Esophagus muscularis mucosa (tissue), 4 donors: ENCODE measurements at regions not wholly inside any gene's neighbourhood (a gene's known extent, or its start where the extent isn't known, plus 50 kb on each side); places are given as distances from the start of the nearest gene placed in this dataset.

ENCODE experiments used
- EP300 ChIP-seq: sonication (generic); formaldehyde crosslinking; IDR thresholded peaks from one replicate; pipeline ENCODE4 v1.6.1; 2017; ENCODE audit warnings: antibody characterized with exemption
- POLR2A ChIP-seq: fragments of 450-650 bp; IDR thresholded peaks from one replicate; pipeline ENCODE4 v1.6.1; 2017; ENCODE audit warnings: antibody characterized with exemption, moderate library complexity, mild to moderate bottlenecking, low read depth
- POLR2AphosphoS5 ChIP-seq, 2 donors: sonication (generic); formaldehyde crosslinking; IDR thresholded peaks; one replicate each; pipeline ENCODE4 v1.6.1; 2017; ENCODE audit warnings: antibody characterized with exemption in 2 of 2
- TF ChIP-seq, protein P1 (sequence below), 3 experiments: fragments of 200-600 bp in 2 of 3; fragments of 450-650 bp in 1 of 3; sonication (generic) in 2 of 3; IDR thresholded peaks; one replicate each; pipeline ENCODE4 v1.5.1; 2017 to 2019; ENCODE audit warnings: antibody characterized with exemption in 3 of 3, mild to moderate bottlenecking in 2 of 3, moderate library complexity in 1 of 3

DNA sequence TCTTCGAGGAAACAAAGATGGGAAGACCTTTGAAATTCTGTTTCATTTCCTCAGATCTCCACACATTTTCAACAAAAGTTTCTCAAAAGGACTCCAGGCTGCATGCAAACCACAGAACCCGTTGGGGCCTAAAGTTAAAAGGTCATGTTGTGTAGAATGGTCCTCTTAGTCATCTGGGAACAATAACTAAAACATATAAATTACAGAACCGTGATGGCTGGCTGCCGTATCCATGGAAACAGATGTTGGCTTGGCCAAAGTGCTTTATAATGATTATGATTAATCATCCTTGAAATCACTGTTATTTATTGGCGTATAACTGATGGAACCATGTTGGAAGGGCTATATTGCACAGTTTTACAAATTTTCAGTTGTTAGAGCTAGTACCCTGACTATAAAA is 182.8 kb upstream of the CRIM1 start:
- TF ChIP-seq, protein P1, sequence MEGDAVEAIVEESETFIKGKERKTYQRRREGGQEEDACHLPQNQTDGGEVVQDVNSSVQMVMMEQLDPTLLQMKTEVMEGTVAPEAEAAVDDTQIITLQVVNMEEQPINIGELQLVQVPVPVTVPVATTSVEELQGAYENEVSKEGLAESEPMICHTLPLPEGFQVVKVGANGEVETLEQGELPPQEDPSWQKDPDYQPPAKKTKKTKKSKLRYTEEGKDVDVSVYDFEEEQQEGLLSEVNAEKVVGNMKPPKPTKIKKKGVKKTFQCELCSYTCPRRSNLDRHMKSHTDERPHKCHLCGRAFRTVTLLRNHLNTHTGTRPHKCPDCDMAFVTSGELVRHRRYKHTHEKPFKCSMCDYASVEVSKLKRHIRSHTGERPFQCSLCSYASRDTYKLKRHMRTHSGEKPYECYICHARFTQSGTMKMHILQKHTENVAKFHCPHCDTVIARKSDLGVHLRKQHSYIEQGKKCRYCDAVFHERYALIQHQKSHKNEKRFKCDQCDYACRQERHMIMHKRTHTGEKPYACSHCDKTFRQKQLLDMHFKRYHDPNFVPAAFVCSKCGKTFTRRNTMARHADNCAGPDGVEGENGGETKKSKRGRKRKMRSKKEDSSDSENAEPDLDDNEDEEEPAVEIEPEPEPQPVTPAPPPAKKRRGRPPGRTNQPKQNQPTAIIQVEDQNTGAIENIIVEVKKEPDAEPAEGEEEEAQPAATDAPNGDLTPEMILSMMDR (IDR thresholded peaks at IDR 0.05): no peak
- no peak for TF ChIP-seq POLR2A
- TF ChIP-seq POLR2AphosphoS5 (IDR thresholded peaks at IDR 0.05): no peak
- no peak for TF ChIP-seq EP300
